ENCODE measurements at regions not wholly inside any gene's neighbourhood (a gene's known extent, or its start where the extent isn't known, plus 50 kb on each side); places are given as distances from the start of the nearest gene placed in this dataset.
"Not testable (repeated sequence)": the region's sequence is repeated elsewhere in the genome, so short reads cannot be mapped to it uniquely, and the experiment has no call there.

DNA sequence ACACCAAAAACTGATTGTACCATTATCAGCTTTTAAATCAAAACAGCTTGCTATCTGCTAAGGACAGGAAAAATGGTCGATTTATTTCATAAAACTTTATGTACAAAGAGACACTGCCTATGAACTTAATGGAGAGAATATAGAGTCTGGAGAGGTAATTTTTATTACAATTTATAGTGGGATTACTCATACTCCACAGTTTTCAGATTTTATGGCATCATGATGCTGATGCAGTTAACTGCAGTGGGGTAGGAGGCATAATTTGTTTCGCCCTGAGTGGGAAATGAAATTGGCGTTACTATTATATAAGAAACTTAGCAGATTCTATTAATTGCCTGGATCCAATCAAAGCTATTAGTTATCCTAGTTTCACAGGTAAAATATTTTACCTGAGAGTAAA lies 301.4 kb downstream of the KLF12 start:
- no peak for DNase-seq

DNA sequence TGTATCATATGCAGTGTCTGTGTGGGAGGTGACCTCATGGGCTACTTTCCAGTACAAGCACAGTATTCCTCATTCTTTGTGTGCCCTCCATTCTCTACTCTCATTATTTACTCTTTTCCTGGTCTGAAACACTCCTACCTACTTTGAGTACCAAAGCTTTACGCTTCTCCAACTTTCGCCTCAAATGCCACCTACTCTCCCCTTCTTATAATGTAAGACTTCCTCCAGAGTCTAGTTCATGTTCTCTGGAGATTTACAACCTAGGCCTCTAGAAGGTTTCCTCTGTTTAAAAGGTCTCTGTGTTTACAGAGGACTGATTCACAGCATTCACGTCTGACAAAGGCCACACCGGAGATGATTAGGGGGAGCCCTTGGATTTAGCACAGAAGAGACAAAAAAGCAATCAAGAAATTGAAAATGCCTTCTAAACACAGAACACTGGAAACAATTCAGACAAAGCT lies 302.0 kb downstream of the KLF12 start:
- DNase-seq, result no peak

GRCh38 chr13:73829416-73829815 lies 304.8 kb downstream of the KLF12 start:
- DNase-seq, result no peak

- no peak for DNase-seq
Measured at GRCh38 chr13:73828811-73829210, 305.4 kb downstream of the KLF12 start.

- DNase-seq, result no peak
Measured at GRCh38 chr13:73827434-73827833, 306.8 kb downstream of the KLF12 start.

DNA sequence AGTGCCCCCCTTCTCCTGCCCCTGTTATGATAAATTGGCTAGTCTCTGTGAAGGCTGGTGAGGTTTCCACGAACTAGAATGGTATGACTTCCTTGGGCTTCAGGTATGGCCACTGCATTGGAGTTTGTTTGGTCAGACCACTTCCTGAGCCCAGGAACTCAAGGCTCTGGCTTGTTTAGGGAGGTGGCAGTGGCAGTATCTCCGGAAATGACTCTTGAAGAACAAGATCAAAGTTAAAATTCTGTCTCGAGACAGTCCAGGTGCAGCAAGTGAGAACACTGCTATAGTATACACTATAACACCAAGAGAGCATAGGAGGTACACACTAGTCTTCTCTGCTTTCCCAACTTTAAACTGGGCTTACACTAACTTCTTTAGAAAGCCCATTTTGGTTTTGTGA lies 309.1 kb downstream of the KLF12 start:
- DNase-seq, result no peak

GRCh38 chr13:73822668-73823592 lies 311.3 kb downstream of the KLF12 start:
- no peak for DNase-seq

DNA sequence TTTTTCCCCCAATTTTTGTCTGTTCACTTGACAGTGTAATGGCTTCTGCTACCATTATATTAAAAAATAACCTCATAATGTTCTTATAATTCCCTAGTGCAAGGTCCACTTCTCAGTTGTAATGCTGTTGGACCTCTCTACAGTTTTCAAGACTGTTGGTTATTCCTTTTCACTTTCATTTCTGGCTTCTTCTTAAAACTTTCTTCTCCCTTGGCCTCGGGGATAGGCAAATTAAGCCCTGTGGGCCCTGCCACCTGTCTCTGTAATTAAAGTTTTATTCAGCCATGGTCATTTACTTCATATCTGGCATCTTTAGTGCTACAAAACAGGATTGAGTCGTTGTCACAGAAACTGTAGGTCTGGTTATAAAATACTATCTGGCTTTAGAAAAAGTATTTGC lies 313.5 kb downstream of the KLF12 start:
- DNase-seq, result no peak

GRCh38 chr13:73820285-73820684 lies 313.9 kb downstream of the KLF12 start:
- no peak for DNase-seq

- DNase-seq, result no peak
Measured at GRCh38 chr13:73819711-73820110, 314.5 kb downstream of the KLF12 start.

DNA sequence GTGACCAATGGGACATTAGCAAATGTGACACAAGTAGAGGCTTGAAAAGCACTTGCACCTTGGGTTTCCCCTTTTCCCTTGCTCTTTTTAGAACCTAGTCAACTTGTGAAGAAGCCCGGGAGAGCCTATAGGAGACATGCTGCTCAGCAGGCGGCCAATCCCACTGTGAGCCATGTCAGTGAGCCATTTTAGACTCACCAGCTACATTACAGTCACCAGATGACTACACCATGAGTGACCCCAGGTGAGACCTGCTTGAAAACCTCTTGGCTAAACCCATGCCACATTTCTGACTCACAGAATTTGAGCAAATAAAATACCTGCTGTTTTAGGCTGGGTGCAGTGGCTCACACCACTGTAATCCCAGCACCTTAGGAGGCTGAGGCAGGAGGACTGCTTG lies 317.5 kb downstream of the KLF12 start:
- DNase-seq, result no peak

- DNase-seq, result no peak
Measured at GRCh38 chr13:73815796-73816195, 318.4 kb downstream of the KLF12 start.

DNA sequence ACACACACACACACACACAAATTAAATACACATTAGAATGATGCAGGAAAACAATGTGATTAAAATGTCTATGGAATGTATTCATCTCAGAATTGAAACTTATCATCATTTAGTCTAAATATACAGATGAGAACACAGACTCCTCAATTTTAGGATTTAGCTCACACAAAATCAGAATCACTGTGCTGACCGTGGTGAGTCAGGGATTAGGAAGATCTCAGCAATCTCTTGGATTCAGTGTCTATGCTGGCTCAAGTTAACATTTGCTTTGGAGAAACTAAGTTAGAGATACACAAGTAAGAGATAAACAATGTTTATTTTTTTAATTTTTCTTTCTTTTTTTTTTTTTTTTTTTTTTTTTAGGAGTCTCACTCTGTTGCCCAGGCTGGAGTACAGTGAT lies 323.6 kb downstream of the KLF12 start:
- no peak for DNase-seq

DNA sequence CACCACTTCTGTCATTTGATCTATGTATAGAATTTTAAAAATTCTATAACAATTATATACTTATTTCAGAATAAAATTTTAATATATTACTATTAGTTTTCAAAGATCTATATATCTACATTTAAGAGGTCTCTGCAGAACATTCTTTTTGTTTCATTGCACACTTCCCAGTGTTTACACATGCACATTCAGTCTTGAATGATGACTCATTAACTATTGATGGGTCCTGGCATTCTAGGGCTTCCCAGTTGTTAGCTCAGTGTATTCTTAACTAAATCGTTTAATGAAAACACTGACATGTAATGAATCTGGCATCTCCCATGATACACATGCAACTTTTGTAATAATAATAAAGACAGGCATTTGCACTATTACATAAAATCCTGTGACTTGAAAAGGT lies 324.6 kb downstream of the KLF12 start:
- no peak for DNase-seq

- DNase-seq, result no peak
Measured at GRCh38 chr13:73808318-73808717, 325.9 kb downstream of the KLF12 start.

GRCh38 chr13:73805326-73805958 lies 328.8 kb downstream of the KLF12 start:
- not testable (repeated sequence) for DNase-seq

DNA sequence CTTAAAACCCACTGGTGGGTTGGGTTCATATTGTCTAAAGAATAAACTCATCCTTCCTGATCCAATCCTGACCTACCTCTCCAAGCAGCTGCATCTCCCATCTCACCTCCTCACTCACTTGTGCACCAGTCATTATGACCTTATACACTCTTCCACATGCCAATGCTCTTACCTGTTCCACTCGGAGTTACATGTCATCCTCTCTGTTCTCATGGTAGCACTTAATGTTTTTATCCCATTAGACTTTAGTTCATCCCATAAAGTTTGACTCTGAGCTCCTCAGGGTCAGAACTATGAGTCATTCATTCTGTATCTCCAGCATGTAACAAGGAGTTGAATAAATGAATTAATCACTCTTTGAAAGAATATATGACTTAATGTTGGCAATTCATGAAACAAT lies 330.2 kb downstream of the KLF12 start:
- no peak for DNase-seq

GRCh38 chr13:73800011-73800410 lies 334.2 kb downstream of the KLF12 start:
- no peak for DNase-seq

GRCh38 chr13:73794755-73795154 lies 339.4 kb downstream of the KLF12 start:
- DNase-seq, result no peak

GRCh38 chr13:73793361-73793760 lies 340.8 kb downstream of the KLF12 start:
- no peak for DNase-seq

DNA sequence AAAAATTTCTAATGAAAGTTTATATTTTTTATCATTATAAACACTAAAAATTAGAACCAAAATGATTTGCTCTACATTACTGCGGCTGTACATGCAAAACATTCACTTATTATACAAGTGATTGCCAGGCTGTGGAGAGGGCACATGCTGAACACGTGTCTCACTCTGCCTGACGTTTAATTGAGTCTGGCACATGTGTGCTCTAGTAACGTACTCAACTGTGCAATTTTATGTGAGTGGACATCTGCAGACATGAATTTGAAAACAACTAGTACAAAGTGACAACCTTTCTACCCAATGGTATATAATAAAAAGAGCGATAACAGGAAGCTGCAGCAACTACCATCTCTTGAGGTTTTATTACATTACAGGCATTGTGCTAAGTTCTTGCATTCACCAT lies 341.4 kb downstream of the KLF12 start:
- no peak for DNase-seq

DNA sequence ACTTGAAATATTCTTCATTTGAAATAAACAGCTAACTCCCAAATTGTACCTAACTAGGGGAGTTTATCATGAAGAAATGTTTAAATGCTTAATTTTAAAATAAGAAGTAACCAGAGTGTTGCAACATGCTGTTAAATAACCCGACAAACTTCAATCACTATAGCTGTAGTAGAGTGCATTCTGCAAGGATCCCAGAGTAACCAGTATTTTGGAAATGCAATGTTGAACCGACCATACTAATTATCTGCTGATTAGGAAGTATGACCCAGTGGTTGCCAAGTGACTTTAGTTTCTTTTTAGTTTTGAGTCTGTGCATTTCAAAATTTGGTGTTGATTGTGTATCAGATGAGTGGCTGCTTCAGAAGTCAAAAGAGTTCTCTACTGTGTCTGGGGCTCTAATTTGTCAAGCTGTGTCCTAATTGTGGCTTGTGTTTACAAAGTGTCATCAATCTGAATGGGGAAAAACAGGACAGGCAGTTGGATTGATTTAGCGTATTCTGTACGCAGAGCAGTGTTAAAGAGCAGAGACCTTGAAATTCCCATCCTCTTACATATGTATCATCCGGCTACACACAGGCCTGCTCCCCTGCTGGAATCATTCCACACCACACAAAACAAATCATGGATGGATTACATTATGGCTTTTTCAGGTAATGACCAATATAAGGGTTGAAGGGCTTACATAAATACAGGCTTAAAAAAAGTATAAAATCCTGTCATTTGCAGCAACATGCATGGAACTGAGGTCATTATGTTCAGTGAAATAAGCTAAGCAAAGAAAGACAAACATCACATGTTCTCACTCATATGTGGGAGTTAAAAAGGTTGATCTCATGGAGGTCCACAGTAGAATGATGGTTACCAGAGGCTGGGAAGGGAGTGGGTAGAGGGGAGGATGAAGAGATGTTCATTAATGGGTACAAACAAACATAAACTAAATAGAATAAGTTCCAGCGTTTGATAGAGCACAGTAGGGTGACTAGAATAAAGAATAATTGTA lies 351.5 kb downstream of the KLF12 start:
- no peak for DNase-seq

DNA sequence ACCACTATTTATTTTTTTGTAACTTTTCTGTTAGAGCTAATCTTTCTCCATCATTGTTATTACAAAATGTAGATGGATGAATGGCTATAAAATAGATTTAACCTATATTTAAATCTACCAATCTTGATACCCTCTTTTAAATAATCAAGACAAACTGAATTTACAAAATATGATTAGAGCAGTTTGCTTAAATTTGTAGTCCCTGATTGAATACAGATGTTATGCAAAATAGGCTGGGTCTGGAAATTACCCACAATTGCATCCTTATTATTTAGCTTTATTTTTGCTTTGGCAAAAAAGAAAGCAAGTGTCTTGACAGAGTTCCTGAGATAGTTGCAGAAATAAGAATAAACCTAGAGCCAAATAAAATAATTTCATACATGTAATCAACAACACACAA lies 352.8 kb downstream of the KLF12 start:
- DNase-seq, result no peak
